Thyroid gland (tissue), 4 donors: ENCODE measurements at regions not wholly inside any gene's neighbourhood (a gene's known extent, or its start where the extent isn't known, plus 50 kb on each side); places are given as distances from the start of the nearest gene placed in this dataset.

Experiments
- CTCF ChIP-seq, 6 experiments: fragments of 200-600 bp in 3 of 6; fragments of 450-650 bp in 3 of 6; sonication (generic) in 3 of 6; IDR thresholded peaks; one replicate each; pipeline ENCODE4 v1.5.1; 2016 to 2019; ENCODE audit warnings: antibody characterized with exemption in 6 of 6, mild to moderate bottlenecking in 2 of 6, inconsistent platforms in 1 of 6, moderate library complexity in 1 of 6
- POLR2A ChIP-seq, 2 donors: fragments of 450-650 bp; IDR thresholded peaks; one replicate each; pipeline ENCODE4 v1.6.1; 2017; ENCODE audit warnings: antibody characterized with exemption in 2 of 2, mild to moderate bottlenecking in 2 of 2, moderate library complexity in 1 of 2

GRCh38 chr1:244180256-244180655, 129.2 kb downstream of the ZBTB18 start:
- TF ChIP-seq CTCF (IDR thresholded peaks at IDR 0.05) = no peak
- no peak for TF ChIP-seq POLR2A (IDR thresholded peaks at IDR 0.05)
